Erythroblast (primary cell): ENCODE measurements at regions not wholly inside any gene's neighbourhood (a gene's known extent, or its start where the extent isn't known, plus 50 kb on each side); places are given as distances from the start of the nearest gene placed in this dataset.

Experiments used
- GATA1 ChIP-seq: IDR thresholded peaks from 2 replicates; pipeline ENCODE4 v1.6.1; 2011; ENCODE audit warnings: low read depth, mild to moderate bottlenecking, control low read depth, low read length, moderate library complexity
- POLR2A ChIP-seq: IDR thresholded peaks from 2 replicates; pipeline ENCODE4 v1.6.1; 2011; ENCODE audit warnings: mild to moderate bottlenecking, low read length

DNA sequence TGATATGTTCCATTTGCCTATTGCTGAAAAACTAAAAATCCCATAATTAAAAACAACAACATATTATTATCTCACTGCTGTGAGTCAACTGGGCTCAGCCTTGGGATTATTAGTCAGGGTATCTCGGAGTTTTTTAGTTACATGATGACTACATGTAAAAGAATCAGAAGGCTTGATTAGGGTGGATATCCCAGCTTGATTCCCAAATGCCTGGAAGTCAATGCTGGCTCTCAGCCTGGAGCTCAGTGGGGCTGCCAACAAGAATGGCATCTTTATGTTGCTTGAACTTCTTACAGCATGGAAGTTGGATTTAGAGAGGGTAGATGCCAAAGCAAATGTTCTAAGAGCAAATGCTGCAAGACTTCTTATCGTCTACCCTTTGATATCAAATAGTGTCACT is 278.5 kb downstream of the PLOD2 start:
- TF ChIP-seq POLR2A = no peak
- TF ChIP-seq GATA1 = no peak
